RPMI8226 (cell line): ENCODE measurements at regions not wholly inside any gene's neighbourhood (a gene's known extent, or its start where the extent isn't known, plus 50 kb on each side); places are given as distances from the start of the nearest gene placed in this dataset.
"Not testable (repeated sequence)": the region's sequence is repeated elsewhere in the genome, so short reads cannot be mapped to it uniquely, and the experiment has no call there.

Experiments used
- DNase-seq: peaks from one replicate; pipeline ENCODE4 v3.0.0-alpha.2; 2015

GRCh38 chr2:20499387-20499786, 52.5 kb downstream of the RHOB start:
- no peak for DNase-seq

GRCh38 chr2:20501974-20502373, 55.1 kb downstream of the RHOB start:
- no peak for DNase-seq

- not testable (repeated sequence) for DNase-seq
These were observed 55.6 kb downstream of the RHOB start for GRCh38 chr2:20502496-20502895.

- no peak for DNase-seq
These were observed 57.3 kb downstream of the RHOB start for GRCh38 chr2:20504174-20504573.

- DNase-seq = no peak
These were observed 59.4 kb downstream of the RHOB start for GRCh38 chr2:20506201-20506685.

- DNase-seq = peak; percentile 15
These were observed 60.4 kb downstream of the RHOB start for GRCh38 chr2:20507166-20507692.

- no peak for DNase-seq
These were observed 60.8 kb downstream of the RHOB start for GRCh38 chr2:20507711-20508110.

GRCh38 chr2:20509301-20509769, 62.5 kb downstream of the RHOB start:
- no peak for DNase-seq

GRCh38 chr2:20509770-20510490, 63.1 kb downstream of the RHOB start:
- DNase-seq = peak; percentile 70

GRCh38 chr2:20511130-20511529, 64.3 kb downstream of the RHOB start:
- DNase-seq = no peak

GRCh38 chr2:20512061-20512605, 65.3 kb downstream of the RHOB start:
- DNase-seq = no peak

- no peak for DNase-seq
These were observed 67.1 kb downstream of the RHOB start for GRCh38 chr2:20513946-20514345.

- no peak for DNase-seq
These were observed 67.9 kb downstream of the RHOB start for GRCh38 chr2:20514596-20515269.

GRCh38 chr2:20515290-20516220, 68.7 kb downstream of the RHOB start:
- no peak for DNase-seq

- DNase-seq = no peak
These were observed 69.4 kb downstream of the RHOB start for GRCh38 chr2:20516291-20516645.

- DNase-seq = no peak
These were observed 69.9 kb downstream of the RHOB start for GRCh38 chr2:20516646-20517341.

GRCh38 chr2:20519309-20519708, 72.4 kb downstream of the RHOB start:
- DNase-seq = no peak

GRCh38 chr2:20520128-20520527, 73.3 kb downstream of the RHOB start:
- no peak for DNase-seq

- DNase-seq = no peak
These were observed 74.3 kb downstream of the RHOB start for GRCh38 chr2:20521193-20521592.

- no peak for DNase-seq
These were observed 74.9 kb downstream of the RHOB start for GRCh38 chr2:20521682-20522189.

- DNase-seq = no peak
These were observed 76.4 kb downstream of the RHOB start for GRCh38 chr2:20523073-20523798.
